GM10266 (cell line): ENCODE measurements at regions not wholly inside any gene's neighbourhood (a gene's known extent, or its start where the extent isn't known, plus 50 kb on each side); places are given as distances from the start of the nearest gene placed in this dataset.

Experiments
- DNase-seq: peaks from one replicate; pipeline ENCODE4 v3.0.0; 2012; ENCODE audit errors: extremely low spot score
- TF ChIP-seq, protein P1 (sequence below): IDR thresholded peaks from 2 replicates; pipeline ENCODE4 v1.5.1; 2012; ENCODE audit warnings: mild to moderate bottlenecking, low read depth; ENCODE audit not compliant: control insufficient read depth, insufficient read depth; ENCODE audit errors: missing control alignments

DNA sequence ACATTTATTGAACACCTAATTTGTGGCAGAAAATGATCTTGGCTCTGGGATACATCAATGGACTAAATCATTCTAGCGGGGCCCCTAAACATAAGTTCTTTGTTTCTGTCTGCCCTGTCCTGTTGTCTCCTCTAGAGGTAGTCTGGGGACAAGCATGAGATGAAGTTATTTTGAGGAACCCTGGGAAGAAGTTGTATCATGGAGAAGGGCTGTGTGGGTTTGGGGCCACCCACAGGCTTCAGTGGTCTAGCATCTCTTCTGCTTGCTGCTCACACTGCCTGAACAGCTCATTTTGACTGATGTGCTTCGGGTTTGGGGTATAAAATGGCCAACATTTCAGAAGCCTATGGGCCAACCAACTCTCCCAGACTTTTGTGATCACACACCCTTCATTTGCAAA is 50.3 kb upstream of the OSBPL11 start:
- DNase-seq = no peak
- TF ChIP-seq, protein P1, sequence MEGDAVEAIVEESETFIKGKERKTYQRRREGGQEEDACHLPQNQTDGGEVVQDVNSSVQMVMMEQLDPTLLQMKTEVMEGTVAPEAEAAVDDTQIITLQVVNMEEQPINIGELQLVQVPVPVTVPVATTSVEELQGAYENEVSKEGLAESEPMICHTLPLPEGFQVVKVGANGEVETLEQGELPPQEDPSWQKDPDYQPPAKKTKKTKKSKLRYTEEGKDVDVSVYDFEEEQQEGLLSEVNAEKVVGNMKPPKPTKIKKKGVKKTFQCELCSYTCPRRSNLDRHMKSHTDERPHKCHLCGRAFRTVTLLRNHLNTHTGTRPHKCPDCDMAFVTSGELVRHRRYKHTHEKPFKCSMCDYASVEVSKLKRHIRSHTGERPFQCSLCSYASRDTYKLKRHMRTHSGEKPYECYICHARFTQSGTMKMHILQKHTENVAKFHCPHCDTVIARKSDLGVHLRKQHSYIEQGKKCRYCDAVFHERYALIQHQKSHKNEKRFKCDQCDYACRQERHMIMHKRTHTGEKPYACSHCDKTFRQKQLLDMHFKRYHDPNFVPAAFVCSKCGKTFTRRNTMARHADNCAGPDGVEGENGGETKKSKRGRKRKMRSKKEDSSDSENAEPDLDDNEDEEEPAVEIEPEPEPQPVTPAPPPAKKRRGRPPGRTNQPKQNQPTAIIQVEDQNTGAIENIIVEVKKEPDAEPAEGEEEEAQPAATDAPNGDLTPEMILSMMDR = no peak

DNA sequence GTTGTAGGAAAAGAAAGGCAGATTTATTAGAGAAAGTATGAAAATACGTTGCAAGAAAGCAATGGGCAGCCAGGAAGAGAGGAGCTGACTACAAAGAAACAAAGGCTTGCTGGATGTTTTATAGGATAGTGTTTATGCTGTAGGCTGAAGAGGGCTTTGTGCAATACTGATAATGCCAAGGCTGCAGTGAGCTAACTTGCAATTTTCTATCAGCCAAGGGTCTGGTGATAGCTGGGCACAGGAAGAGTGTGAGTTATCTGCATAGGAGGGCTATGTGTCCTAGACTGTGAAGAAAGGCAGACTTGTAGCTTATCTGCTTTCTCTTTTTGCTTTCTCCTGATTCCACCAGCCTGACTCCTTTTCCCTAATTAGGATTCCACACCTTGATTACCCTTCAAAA is 51.3 kb upstream of the OSBPL11 start:
- TF ChIP-seq, protein P1 = no peak
- no peak for DNase-seq

DNA sequence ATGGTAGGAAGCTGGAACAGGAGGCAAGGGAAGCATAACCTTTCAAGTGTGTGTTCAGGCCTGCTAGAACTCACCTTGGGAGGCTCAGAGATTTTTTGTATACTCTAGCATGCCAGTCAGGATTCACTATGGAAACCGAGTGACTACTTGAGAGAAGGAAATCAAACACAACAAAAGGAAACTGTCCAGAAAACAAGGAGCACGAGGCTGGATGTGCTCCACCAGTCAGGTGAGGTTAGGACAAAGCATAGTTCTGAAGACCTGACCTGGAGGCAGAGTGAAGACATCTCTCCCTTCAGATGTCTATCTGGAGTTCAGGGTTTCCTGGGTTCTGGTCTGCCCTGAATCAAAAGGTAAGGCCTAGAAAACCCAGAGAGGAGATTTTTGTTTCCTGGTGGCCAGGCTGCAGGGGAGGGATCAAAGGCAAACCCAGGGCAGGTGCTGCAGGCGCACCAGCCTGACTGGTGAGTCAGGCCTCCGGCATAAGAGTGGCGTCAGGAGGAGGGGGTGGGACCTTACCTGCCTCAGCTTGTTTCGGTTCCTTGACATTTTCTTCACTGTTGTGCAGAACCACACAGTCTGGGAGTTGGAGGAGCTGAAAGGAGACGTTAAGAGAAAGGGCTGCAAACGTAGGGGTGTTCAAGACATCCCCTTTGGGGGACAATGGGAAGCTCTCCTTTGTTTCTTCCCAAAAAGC is 52.2 kb upstream of the OSBPL11 start:
- TF ChIP-seq, protein P1 = no peak
- DNase-seq = no peak

DNA sequence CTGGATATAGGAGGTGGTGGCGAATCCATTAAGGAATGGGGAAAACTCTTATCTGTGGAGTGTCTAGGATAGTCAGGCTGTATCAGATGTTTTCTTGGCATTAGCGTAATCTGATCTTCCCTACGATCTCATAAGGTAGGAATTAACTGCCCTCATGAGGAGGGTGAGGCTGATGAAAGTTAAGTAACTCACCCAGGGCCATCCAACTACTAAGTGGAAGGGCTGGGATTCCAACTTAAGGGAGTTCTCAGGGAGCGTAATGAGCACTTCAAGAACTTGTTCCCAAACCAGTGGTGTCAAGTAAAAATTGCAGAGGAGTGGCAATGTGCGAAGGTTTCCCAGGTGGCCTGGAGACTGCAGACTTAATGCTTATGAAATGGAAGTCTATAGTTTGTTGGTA is 55.9 kb upstream of the OSBPL11 start:
- DNase-seq = no peak
- TF ChIP-seq, protein P1 = no peak

DNA sequence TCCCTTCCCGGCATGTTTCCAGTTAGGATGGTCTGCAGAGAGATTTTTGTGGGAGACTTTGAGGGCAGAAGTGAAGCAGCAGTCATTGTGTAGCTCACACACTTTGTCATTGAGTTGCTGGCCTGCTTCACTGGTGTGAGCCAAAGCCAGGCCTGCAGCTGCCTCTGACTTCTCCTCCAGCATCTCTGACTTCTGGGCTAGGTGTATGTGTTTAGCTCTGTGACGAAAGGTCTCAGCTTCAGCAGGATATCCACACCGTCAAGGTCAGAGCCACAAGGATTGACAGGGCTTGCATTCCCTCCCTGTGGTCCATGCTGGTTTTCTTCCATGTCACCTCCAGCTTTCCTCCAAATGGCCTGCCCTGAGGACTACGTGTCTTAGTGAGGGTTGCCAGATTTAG is 57.1 kb upstream of the OSBPL11 start:
- DNase-seq = no peak
- TF ChIP-seq, protein P1 = no peak

DNA sequence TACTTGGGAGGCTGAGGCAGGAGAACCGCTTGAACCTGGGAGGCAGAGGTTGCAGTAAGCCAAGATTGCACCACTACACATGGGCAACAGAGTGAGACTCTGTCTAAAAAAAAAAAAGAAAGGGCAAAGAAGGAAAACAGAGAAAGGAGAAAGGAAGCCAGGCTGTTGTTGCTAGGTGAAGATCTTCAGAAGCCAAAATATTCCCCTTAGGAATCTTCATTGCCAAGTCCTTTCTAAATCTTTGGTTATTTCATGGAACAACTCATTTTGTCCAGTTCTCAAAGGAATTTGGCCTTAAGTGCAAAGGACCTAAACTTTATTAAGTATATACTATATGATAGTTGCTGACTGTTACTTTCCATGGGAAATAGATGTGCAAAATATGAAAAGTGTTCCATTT is 59.2 kb upstream of the OSBPL11 start:
- TF ChIP-seq, protein P1 = no peak
- DNase-seq = no peak

DNA sequence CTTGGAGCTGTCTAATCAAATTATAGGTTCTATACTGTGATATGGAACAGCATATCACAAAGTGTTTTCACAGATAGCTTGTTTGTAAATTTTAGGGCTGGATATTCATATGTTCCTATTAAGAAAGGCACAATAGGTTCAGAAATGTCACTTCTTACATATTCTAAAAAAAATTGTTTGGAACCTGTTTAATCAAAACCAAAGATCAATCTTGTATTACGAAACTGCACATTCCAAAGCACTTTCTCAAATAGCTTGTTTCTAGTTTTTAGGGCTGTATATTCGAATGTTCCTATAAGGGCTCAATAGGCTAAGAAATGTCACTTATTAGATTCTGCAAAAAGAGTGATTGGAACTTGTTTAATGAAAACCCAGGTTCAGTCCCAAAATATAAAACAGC is 67.4 kb upstream of the OSBPL11 start:
- TF ChIP-seq, protein P1 = no peak
- no peak for DNase-seq
